HT-29 (cell line): ENCODE measurements at regions not wholly inside any gene's neighbourhood (a gene's known extent, or its start where the extent isn't known, plus 50 kb on each side); places are given as distances from the start of the nearest gene placed in this dataset.

Experiments
- DNase-seq: peaks from one replicate; pipeline ENCODE4 v3.0.0-alpha.2; 2015; ENCODE audit warnings: low spot score

- DNase-seq = no peak
Observed at GRCh38 chr2:59741840-59742239, 811.6 kb downstream of the BCL11A start.

GRCh38 chr2:59739166-59739565 is 814.3 kb downstream of the BCL11A start:
- no peak for DNase-seq

- no peak for DNase-seq
Observed at GRCh38 chr2:59737299-59737698, 816.2 kb downstream of the BCL11A start.

- DNase-seq = no peak
Observed at GRCh38 chr2:59734743-59735142, 818.7 kb downstream of the BCL11A start.

- DNase-seq = no peak
Observed at GRCh38 chr2:59733970-59734369, 819.5 kb downstream of the BCL11A start.

GRCh38 chr2:59733567-59733930 is 819.9 kb downstream of the BCL11A start:
- DNase-seq = no peak

GRCh38 chr2:59732871-59733566 is 820.4 kb downstream of the BCL11A start:
- no peak for DNase-seq

- no peak for DNase-seq
Observed at GRCh38 chr2:59727121-59727590, 826.3 kb downstream of the BCL11A start.

GRCh38 chr2:59726228-59727120 is 827.0 kb downstream of the BCL11A start:
- no peak for DNase-seq

- no peak for DNase-seq
Observed at GRCh38 chr2:59724746-59725145, 828.7 kb downstream of the BCL11A start.

- no peak for DNase-seq
Observed at GRCh38 chr2:59720296-59720866, 833.1 kb downstream of the BCL11A start.

- DNase-seq = no peak
Observed at GRCh38 chr2:59713577-59713976, 839.9 kb downstream of the BCL11A start.

GRCh38 chr2:59711121-59711520 is 842.3 kb downstream of the BCL11A start:
- no peak for DNase-seq

GRCh38 chr2:59706729-59707128 is 846.7 kb downstream of the BCL11A start:
- no peak for DNase-seq

- DNase-seq = no peak
Observed at GRCh38 chr2:59703796-59704195, 849.7 kb downstream of the BCL11A start.

- DNase-seq = no peak
Observed at GRCh38 chr2:59702026-59702425, 851.4 kb downstream of the BCL11A start.

GRCh38 chr2:59701271-59701994 is 852.0 kb downstream of the BCL11A start:
- DNase-seq = no peak

- no peak for DNase-seq
Observed at GRCh38 chr2:59694176-59694575, 859.3 kb downstream of the BCL11A start.

GRCh38 chr2:59693231-59693959 is 860.1 kb downstream of the BCL11A start:
- DNase-seq = no peak

- peak; percentile 61 for DNase-seq
Observed at GRCh38 chr2:59691518-59692190, 861.8 kb downstream of the BCL11A start.

- no peak for DNase-seq
Observed at GRCh38 chr2:59690849-59691248, 862.6 kb downstream of the BCL11A start.
